HCT116 (cell line): ENCODE measurements at regions not wholly inside any gene's neighbourhood (a gene's known extent, or its start where the extent isn't known, plus 50 kb on each side); places are given as distances from the start of the nearest gene placed in this dataset.

Experiments used
- EZH2phosphoT487 ChIP-seq: fragments of 200-600 bp; IDR thresholded peaks from 2 replicates; pipeline ENCODE4 v1.6.1; 2018; ENCODE audit warnings: antibody characterized with exemption, borderline replicate concordance
- POLR2A ChIP-seq: IDR thresholded peaks from 2 replicates; pipeline ENCODE4 v1.7.0; 2011; ENCODE audit warnings: borderline replicate concordance; ENCODE audit not compliant: insufficient read depth, insufficient read length; ENCODE audit errors: extremely low read depth
- POLR2AphosphoS5 ChIP-seq: IDR thresholded peaks from 2 replicates; pipeline ENCODE4 v1.6.1; 2011; ENCODE audit warnings: mild to moderate bottlenecking, low read depth, low read length, moderate library complexity
- RAD21 ChIP-seq: IDR thresholded peaks from 2 replicates; pipeline ENCODE4 v1.6.1; 2012; ENCODE audit warnings: low read depth, mild to moderate bottlenecking
- SP1 ChIP-seq: IDR thresholded peaks from 2 replicates; pipeline ENCODE4 v1.6.1; 2012; ENCODE audit warnings: low read depth
- ZNF274 ChIP-seq: fragments of 200-500 bp; sonication (Bioruptor generic); IDR thresholded peaks from 2 replicates; pipeline ENCODE4 v1.6.1; 2014; ENCODE audit warnings: mild to moderate bottlenecking, low read depth, low read length, inconsistent platforms
- TF ChIP-seq, protein P1 (sequence below), 3 experiments: fragments of 200-600 bp in 1 of 3; sonication (generic) in 1 of 3; IDR thresholded peaks in 2 of 3; conservative IDR thresholded peaks in 1 of 3; 2 replicates each; pipeline ENCODE4 v1.5.1; 2012 to 2017; ENCODE audit warnings: low read depth in 2 of 3, low read length in 2 of 3, antibody characterized with exemption in 1 of 3, borderline replicate concordance in 1 of 3, control low read depth in 1 of 3, mild to moderate bottlenecking in 1 of 3, mixed read lengths in 1 of 3, mixed run types in 1 of 3, moderate library complexity in 1 of 3; ENCODE audit not compliant: insufficient read depth in 1 of 3

DNA sequence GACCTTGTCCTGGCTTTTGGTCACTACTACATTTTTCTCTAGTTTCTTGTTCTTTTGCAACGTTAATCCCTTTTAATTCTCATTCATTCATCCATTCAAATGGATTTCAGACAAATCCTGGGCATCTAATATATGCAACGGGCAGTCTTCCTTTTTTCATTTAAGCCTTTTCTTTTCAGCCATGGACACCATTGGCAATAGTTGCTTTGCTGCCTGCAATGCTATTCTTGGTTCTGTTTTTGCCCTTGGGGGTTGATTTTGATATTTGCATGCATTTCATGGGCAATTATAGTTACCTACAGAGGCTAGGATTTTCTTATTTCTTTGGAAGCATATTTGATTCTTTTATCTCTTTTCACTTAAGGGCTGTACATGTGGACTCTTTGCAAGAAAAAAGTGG is 180.5 kb upstream of the ARX start:
- TF ChIP-seq RAD21 (no peak), EZH2phosphoT487 (no peak), POLR2A (no peak), POLR2AphosphoS5 (no peak), ZNF274 (no peak), SP1 (no peak)
- TF ChIP-seq, protein P1, sequence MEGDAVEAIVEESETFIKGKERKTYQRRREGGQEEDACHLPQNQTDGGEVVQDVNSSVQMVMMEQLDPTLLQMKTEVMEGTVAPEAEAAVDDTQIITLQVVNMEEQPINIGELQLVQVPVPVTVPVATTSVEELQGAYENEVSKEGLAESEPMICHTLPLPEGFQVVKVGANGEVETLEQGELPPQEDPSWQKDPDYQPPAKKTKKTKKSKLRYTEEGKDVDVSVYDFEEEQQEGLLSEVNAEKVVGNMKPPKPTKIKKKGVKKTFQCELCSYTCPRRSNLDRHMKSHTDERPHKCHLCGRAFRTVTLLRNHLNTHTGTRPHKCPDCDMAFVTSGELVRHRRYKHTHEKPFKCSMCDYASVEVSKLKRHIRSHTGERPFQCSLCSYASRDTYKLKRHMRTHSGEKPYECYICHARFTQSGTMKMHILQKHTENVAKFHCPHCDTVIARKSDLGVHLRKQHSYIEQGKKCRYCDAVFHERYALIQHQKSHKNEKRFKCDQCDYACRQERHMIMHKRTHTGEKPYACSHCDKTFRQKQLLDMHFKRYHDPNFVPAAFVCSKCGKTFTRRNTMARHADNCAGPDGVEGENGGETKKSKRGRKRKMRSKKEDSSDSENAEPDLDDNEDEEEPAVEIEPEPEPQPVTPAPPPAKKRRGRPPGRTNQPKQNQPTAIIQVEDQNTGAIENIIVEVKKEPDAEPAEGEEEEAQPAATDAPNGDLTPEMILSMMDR (IDR thresholded peaks at IDR 0.05 in 2 of 3, conservative IDR thresholded peaks at IDR 0.05 in 1 of 3; ENCODE audit: borderline replicate concordance in 1 of 3, insufficient read depth in 1 of 3, low read depth in 2 of 3, low read length in 2 of 3): no peak
